Thymus (tissue), 11 donors: ENCODE measurements at regions not wholly inside any gene's neighbourhood (a gene's known extent, or its start where the extent isn't known, plus 50 kb on each side); places are given as distances from the start of the nearest gene placed in this dataset.

Source experiments
- DNase-seq, 9 donors: peaks; one replicate each; pipeline ENCODE4 v3.0.0-alpha.2; 2013; ENCODE audit warnings: low spot score in 9 of 9, low read depth in 6 of 9, missing footprints in 1 of 9
- H3K27ac ChIP-seq, 2 donors: one replicate each; pipeline ENCODE4 v1.5.1; 2013; ENCODE audit warnings: control low read depth in 1 of 2, low read depth in 1 of 2, low read length in 1 of 2, mild to moderate bottlenecking in 1 of 2, moderate library complexity in 1 of 2
- H3K27me3 ChIP-seq, 2 donors: one replicate each; pipeline ENCODE4 v1.5.1; 2013; ENCODE audit warnings: low read length in 1 of 2; ENCODE audit not compliant: control insufficient read depth in 2 of 2, insufficient read depth in 1 of 2
- H3K36me3 ChIP-seq, 2 donors: one replicate each; pipeline ENCODE4 v1.5.1; 2013; ENCODE audit warnings: low read length in 1 of 2, mild to moderate bottlenecking in 1 of 2, moderate library complexity in 1 of 2; ENCODE audit not compliant: control insufficient read depth in 2 of 2, insufficient read depth in 2 of 2
- H3K4me1 ChIP-seq, 2 donors: one replicate each; pipeline ENCODE4 v1.5.1; 2013; ENCODE audit warnings: low read length in 2 of 2; ENCODE audit not compliant: control insufficient read depth in 2 of 2, insufficient read depth in 2 of 2
- H3K4me3 ChIP-seq, 2 donors: one replicate each; pipeline ENCODE4 v1.5.1; 2013; ENCODE audit warnings: low read length in 2 of 2, control low read depth in 1 of 2, mild to moderate bottlenecking in 1 of 2
- H3K9me3 ChIP-seq, 2 donors: one replicate each; pipeline ENCODE4 v1.5.1; 2013; ENCODE audit warnings: low read length in 1 of 2, mild to moderate bottlenecking in 1 of 2; ENCODE audit not compliant: control insufficient read depth in 2 of 2, insufficient read depth in 1 of 2
- WGBS: extraction: QIAGEN DNeasy Blood & Tissue Kit; methylation state at CpG from one replicate; pipeline ENCODE4 v1.1.7; 2013; 5-methylcytosine and 5-hydroxymethylcytosine counted together
- donor health status: healthy.

GRCh38 chr13:26839682-26840081 is 79.1 kb upstream of the GPR12 start:
- H3K27me3 ChIP-seq, result no peaks in the 10 kb centered on the region
- no peak overlapping the region for H3K27ac ChIP-seq
- H3K36me3 ChIP-seq, result no peaks in the 10 kb centered on the region
- no peak overlapping the region for H3K4me3 ChIP-seq
- 77% methylated on average over 4 of the region's 4 CpGs for WGBS
- DNase-seq, result no peak
- no peaks in the 10 kb centered on the region for H3K4me1 ChIP-seq
- no peaks in the 10 kb centered on the region for H3K9me3 ChIP-seq

GRCh38 chr13:26838821-26839220 is 78.2 kb upstream of the GPR12 start:
- DNase-seq, result no peak
- H3K4me1 ChIP-seq, result no peaks in the 10 kb centered on the region
- H3K4me3 ChIP-seq, result no peak overlapping the region
- 92% methylated on average over 2 of the region's 2 CpGs for WGBS
- no peaks in the 10 kb centered on the region for H3K9me3 ChIP-seq
- H3K36me3 ChIP-seq, result no peaks in the 10 kb centered on the region
- H3K27ac ChIP-seq, result no peak overlapping the region
- peaks cover 0 to 1% of the 10 kb centered on the region in 2 donors for H3K27me3 ChIP-seq

GRCh38 chr13:26837997-26838396 is 77.4 kb upstream of the GPR12 start:
- DNase-seq, result no peak
- WGBS, result 95% methylated on average over 6 of the region's 6 CpGs
- Histone ChIP-seq H3K9me3 (no peaks in the 10 kb centered on the region), H3K27me3 (peaks cover 0 to 7% of the 10 kb centered on the region in 2 donors), H3K4me1 (no peaks in the 10 kb centered on the region), H3K36me3 (no peaks in the 10 kb centered on the region), H3K27ac (no peak overlapping the region), H3K4me3 (no peak overlapping the region)

GRCh38 chr13:26837102-26837501 is 76.5 kb upstream of the GPR12 start:
- 95% methylated on average over 3 of the region's 3 CpGs for WGBS
- no peaks in the 10 kb centered on the region for H3K9me3 ChIP-seq
- H3K27ac ChIP-seq, result no peak overlapping the region
- H3K36me3 ChIP-seq, result no peaks in the 10 kb centered on the region
- H3K4me1 ChIP-seq, result no peaks in the 10 kb centered on the region
- H3K4me3 ChIP-seq, result no peak overlapping the region
- no peak for DNase-seq
- peaks cover 0 to 7% of the 10 kb centered on the region in 2 donors for H3K27me3 ChIP-seq

- Histone ChIP-seq H3K4me1 (no peaks in the 10 kb centered on the region), H3K27ac (no peak overlapping the region), H3K27me3 (peaks cover 0 to 7% of the 10 kb centered on the region in 2 donors), H3K9me3 (no peaks in the 10 kb centered on the region), H3K4me3 (no peak overlapping the region), H3K36me3 (no peaks in the 10 kb centered on the region)
- DNase-seq, result no peak
These were observed 76.0 kb upstream of the GPR12 start for GRCh38 chr13:26836626-26837025.

- DNase-seq, result no peak
- H3K4me1 ChIP-seq, result no peaks in the 10 kb centered on the region
- H3K9me3 ChIP-seq, result no peaks in the 10 kb centered on the region
- H3K36me3 ChIP-seq, result no peaks in the 10 kb centered on the region
- no peak overlapping the region for H3K27ac ChIP-seq
- H3K4me3 ChIP-seq, result no peak overlapping the region
- WGBS, result 21% methylated on average over 4 of the region's 4 CpGs
- H3K27me3 ChIP-seq, result peaks cover 0 to 7% of the 10 kb centered on the region in 2 donors
These were observed 74.1 kb upstream of the GPR12 start for GRCh38 chr13:26834646-26835045.

GRCh38 chr13:26831336-26831908 is 70.8 kb upstream of the GPR12 start:
- Histone ChIP-seq H3K27me3 (peaks cover 0 to 7% of the 10 kb centered on the region in 2 donors), H3K9me3 (no peaks in the 10 kb centered on the region)
- 72% methylated on average over 6 of the region's 6 CpGs for WGBS

GRCh38 chr13:26829716-26830115 is 69.1 kb upstream of the GPR12 start:
- peaks cover 0 to 7% of the 10 kb centered on the region in 2 donors for H3K27me3 ChIP-seq
- DNase-seq, result no peak

More at GRCh38 chr13:26831336-26831908, 70.8 kb upstream of the GPR12 start:
- H3K4me1 ChIP-seq, result no peaks in the 10 kb centered on the region
- H3K36me3 ChIP-seq, result no peaks in the 10 kb centered on the region
- DNase-seq, result no peak
- H3K4me3 ChIP-seq, result no peak overlapping the region
- H3K27ac ChIP-seq, result no peak overlapping the region

GRCh38 chr13:26824581-26824980 is 64.0 kb upstream of the GPR12 start:
- H3K27ac ChIP-seq, result no peak overlapping the region
- 0% methylated on average over 1 of the region's 1 CpG for WGBS
- no peak overlapping the region for H3K4me3 ChIP-seq
- no peaks in the 10 kb centered on the region for H3K27me3 ChIP-seq
- no peak for DNase-seq
- no peaks in the 10 kb centered on the region for H3K36me3 ChIP-seq
- no peaks in the 10 kb centered on the region for H3K9me3 ChIP-seq
- no peaks in the 10 kb centered on the region for H3K4me1 ChIP-seq

More at GRCh38 chr13:26829716-26830115, 69.1 kb upstream of the GPR12 start:
- no peak overlapping the region for H3K4me3 ChIP-seq
- WGBS, result 93% methylated on average over 4 of the region's 4 CpGs
- no peak overlapping the region for H3K27ac ChIP-seq
- no peaks in the 10 kb centered on the region for H3K9me3 ChIP-seq
- H3K36me3 ChIP-seq, result no peaks in the 10 kb centered on the region
- H3K4me1 ChIP-seq, result no peaks in the 10 kb centered on the region

- DNase-seq, result no peak
- no peaks in the 10 kb centered on the region for H3K36me3 ChIP-seq
- no peaks in the 10 kb centered on the region for H3K27me3 ChIP-seq
- H3K4me1 ChIP-seq, result no peaks in the 10 kb centered on the region
- no peaks in the 10 kb centered on the region for H3K9me3 ChIP-seq
- no peak overlapping the region for H3K4me3 ChIP-seq
- no peak overlapping the region for H3K27ac ChIP-seq
These were observed 61.6 kb upstream of the GPR12 start for GRCh38 chr13:26822146-26822545.
